NCI-H82 (cell line): ENCODE measurements at regions not wholly inside any gene's neighbourhood (a gene's known extent, or its start where the extent isn't known, plus 50 kb on each side); places are given as distances from the start of the nearest gene placed in this dataset.

ENCODE experiments used
- DNase-seq: peaks from one replicate; lab custom pipeline; 2025; lab: John Stamatoyannopoulos, UW

DNA sequence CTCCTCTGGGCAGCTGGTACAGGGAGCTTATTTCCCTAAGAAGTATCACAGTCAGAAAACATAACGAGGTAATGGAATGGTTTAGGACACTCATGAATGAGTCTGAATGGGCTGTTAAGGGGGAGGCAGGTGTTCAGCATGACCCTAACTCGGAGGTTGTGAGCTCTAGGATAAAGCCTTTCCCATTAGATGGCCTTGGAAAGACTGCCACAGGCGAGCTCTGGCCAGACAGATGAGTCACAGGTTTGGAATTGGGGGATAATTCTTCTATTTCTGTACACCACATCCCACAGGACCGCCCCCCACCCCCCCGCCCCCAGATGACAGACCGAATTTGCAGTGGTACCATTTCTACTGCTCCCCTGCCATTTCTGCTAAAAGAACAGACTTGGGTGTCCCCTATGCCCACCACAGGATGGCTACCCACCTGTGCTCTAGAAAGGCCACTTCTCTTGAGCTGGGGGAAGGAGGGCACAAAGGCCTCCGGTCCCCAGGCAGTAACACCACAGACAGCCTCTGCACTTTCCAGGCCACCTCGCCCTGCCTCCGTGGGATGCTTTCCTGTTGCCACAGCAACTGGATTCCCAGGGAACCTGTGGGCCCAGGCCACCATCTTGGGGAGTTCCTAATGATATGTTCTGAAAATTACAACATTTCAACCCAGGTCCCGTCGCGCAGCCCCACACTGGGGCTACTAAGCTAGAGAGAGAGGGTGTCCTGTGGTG lies 76.7 kb downstream of the TRIM29 start:
- DNase-seq: peak; percentile 54

GRCh38 chr11:120060512-120060911 lies 77.4 kb downstream of the TRIM29 start:
- DNase-seq: no peak

- no peak for DNase-seq
Observed at GRCh38 chr11:120058931-120059330, 79.0 kb downstream of the TRIM29 start.

DNA sequence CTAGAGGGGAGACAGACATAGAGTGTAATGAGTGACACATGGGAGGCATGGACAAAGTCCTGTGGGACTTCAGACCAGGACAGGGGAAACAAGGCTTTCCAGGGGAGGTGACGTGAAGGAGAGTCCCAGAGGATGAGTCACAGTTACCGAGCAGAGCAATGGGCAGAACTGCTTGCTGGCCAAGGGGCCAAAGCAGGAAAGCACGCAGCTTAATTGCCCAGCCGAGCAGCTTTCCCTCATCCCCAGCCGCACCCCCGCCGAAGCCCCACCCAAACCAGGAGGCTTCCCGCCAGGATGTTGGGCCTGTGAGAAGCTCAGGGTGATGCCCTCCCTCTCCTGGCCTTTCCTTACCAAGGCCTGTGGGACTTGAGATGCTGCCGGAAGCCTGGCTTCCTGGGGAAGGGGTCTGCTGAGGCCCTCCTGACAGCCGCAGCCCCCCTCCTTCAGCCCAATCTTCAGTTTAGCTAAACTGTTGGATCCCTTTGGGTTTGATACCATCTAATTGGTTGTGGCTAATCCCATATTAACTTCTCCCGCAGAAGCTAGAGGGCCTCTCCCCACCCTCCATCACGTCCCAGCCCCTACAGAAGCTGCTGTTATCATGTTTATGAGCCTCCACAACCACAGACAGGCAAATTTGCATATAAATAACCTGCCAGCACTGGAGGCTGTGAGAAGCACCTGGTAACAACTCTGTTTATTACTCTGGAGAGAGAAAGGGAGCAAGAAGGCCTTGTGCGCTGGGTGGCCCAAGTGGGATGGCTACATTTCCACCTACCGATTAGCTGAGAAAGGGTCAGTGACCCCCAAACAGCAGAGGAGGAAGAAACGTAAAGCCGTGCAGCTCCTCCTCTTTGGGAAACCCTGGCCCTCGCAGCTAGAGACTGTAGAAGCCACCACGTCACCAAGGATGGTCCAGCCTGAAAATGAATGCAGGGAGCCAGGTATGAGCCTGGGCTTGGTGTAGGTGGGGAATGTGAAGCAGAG lies 80.0 kb downstream of the TRIM29 start:
- peak; percentile 85 for DNase-seq

DNA sequence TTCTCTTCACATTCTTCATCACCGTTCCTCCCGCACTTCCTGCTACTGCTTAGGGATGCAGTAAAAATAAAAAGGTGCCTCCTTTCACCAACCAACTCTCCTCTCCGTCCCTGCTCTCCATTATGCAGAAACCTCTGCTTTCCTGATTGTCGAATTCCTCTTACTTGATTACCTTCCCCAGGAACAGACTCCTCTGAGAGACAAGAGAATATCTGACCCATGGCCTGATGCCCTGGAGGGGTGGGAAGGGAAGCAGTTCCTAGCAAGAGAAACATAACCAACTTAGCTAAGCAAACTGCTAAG lies 80.9 kb downstream of the TRIM29 start:
- DNase-seq: no peak

GRCh38 chr11:120056301-120057027 lies 81.4 kb downstream of the TRIM29 start:
- DNase-seq: no peak

- no peak for DNase-seq
Observed at GRCh38 chr11:120055646-120056045, 82.3 kb downstream of the TRIM29 start.

DNA sequence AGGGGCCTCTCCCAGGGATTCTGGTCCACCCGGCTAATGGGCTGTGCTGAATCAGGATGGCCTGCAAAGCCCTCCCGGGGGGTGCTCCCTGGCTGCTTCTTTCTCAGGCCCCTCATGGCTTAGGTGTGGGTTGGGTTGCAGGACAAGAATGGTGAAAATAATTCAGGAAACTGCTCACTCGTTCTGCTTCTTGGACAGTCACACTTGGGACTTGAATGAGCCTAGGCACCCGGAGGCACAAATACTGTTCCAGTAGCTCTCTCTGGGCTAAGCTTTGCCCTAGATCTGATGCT lies 83.2 kb downstream of the TRIM29 start:
- DNase-seq: no peak

DNA sequence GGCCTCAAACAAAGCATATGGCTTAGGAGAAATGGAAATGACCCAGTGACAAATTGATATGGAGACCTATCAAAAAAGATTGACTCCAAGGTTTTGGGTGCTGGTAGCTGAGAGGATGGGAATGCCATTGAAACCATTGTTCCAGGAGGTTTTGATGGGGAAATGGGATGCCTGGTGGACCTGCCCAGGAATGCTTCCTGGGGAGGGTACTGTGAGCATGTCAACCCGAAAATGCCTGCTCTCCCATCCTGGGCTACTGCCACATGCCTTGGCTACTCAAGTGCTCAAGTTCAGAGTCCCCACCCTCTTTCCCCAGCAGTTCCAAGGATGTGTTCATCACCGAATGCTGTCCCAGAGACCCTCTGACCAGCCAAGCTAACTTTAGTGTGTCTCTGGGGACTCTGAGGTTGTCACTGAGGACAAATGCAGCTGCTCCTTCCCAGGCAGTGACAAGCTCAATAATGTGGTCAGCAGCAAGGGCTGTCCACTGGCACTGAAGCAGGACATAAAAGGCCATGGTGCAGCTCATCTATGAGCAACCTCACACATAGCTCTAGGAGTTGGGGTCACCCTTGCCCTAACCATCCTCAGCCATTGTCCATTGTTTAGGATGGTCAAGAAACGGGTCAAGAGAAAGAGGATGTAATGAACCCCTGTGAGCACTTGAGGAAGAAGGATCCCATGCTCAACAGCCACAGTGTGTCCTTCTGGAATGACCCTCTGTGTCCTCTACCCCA lies 83.7 kb downstream of the TRIM29 start:
- DNase-seq: no peak

DNA sequence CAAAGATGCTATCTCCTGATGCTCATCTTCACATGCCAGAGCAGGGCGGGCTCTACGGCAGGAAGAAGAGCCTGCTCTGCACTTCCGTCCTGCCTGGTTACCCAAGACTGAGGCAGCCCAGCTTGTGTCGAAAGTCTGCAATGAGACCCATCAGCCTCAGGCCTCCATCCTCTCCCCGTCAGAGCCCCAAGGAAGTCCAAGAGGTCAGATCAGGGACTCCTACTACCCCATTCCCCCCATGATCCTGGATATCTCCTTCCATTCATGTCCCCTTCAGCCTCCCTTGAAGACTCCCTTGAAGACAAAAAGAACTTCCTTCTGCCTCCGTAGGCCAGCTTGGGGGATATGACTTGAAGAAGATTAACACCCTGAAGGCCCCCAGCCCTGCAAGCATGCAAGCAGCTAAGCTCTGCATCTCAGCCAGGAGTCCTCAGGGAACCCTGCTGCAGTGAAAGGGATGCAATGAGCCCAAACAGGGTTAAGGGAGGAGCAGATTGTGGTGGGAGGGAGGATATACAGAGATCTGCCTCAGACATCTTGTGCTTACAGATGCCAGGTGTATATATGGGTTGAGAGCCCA lies 85.6 kb downstream of the TRIM29 start:
- no peak for DNase-seq

- DNase-seq: no peak
Observed at GRCh38 chr11:120044011-120044675, 93.8 kb downstream of the TRIM29 start.

DNA sequence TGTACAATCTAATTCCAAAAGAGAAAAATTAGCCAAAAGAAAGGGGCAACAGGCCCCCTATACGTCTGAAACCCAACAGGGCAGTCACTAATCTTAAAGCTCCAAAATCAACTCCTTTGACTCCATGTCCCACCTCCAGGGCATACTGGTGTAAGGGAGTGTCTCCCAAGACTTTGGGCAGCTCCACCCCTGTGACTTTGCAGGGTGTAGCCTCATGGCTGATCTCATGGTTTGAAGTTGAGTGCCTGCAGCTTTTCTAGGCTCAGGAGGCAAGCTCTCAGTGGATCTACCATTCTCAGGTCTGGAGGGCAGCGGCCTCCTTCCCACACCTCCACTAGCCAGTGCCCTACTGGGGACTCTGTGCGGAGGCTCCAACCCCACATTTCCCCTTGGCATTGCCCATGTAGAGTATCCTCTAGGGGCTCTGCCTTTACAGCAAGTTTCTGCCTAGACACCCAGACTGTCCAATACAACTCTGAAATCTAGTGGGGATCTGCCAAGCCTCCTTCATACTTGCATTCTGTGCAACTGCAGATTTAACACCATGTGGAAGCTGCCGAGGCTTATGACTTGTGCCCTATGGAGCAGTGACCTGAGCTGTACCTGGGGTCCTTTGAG lies 94.5 kb downstream of the TRIM29 start:
- DNase-seq: no peak

DNA sequence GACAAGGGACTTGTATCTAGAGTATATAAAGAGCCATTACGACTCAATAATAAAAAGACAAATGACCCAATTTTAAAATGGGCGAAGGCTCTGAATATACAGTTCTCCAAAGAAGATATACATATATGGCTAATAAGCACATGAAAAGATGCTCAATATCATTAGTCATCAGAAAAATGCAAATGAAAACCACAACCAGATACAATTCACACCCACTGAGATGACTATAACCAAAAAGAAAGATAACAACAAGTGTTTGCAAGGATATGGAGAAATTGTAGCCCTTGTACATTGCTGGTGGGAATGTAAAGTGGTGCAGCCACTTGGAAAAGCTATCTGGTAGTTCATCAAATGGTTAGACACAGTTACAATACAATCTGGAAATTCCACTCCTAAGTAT lies 96.3 kb downstream of the TRIM29 start:
- no peak for DNase-seq

- DNase-seq: no peak
Observed at GRCh38 chr11:120040151-120040840, 97.6 kb downstream of the TRIM29 start.

DNA sequence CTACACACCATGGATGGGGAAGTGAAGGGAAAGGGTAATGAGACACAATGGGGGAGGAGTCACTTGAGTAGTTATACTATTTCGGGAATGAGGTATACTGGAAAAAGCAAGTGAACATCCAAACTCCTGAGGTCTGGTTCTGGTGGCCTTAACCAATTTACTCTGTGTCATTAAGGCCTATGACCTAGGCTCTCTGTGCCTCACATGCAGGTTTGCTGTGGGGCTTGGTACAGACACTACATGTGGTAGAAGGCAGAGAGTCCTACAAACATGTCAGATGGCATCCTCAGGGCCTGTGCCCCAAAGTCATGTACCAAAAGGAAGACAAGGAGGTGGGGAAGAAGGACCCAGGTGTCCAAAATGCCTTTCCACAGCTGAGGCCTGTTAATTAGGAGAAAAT lies 98.9 kb downstream of the TRIM29 start:
- DNase-seq: no peak

- DNase-seq: no peak
Observed at GRCh38 chr11:120037111-120037510, 100.8 kb downstream of the TRIM29 start.

GRCh38 chr11:120035756-120036155 lies 102.2 kb downstream of the TRIM29 start:
- no peak for DNase-seq

GRCh38 chr11:120034881-120035630 lies 102.9 kb downstream of the TRIM29 start:
- peak; percentile 86 for DNase-seq

GRCh38 chr11:120034176-120034875 lies 103.6 kb downstream of the TRIM29 start:
- DNase-seq: no peak
